ENCODE measurements at regions not wholly inside any gene's neighbourhood (a gene's known extent, or its start where the extent isn't known, plus 50 kb on each side); places are given as distances from the start of the nearest gene placed in this dataset.

GRCh38 chr5:26229848-26230247 is 808.5 kb downstream of the CDH9 start:
- H3K4me1 ChIP-seq, result no peaks in the 10 kb centered on the region
- TF ChIP-seq, protein P1, sequence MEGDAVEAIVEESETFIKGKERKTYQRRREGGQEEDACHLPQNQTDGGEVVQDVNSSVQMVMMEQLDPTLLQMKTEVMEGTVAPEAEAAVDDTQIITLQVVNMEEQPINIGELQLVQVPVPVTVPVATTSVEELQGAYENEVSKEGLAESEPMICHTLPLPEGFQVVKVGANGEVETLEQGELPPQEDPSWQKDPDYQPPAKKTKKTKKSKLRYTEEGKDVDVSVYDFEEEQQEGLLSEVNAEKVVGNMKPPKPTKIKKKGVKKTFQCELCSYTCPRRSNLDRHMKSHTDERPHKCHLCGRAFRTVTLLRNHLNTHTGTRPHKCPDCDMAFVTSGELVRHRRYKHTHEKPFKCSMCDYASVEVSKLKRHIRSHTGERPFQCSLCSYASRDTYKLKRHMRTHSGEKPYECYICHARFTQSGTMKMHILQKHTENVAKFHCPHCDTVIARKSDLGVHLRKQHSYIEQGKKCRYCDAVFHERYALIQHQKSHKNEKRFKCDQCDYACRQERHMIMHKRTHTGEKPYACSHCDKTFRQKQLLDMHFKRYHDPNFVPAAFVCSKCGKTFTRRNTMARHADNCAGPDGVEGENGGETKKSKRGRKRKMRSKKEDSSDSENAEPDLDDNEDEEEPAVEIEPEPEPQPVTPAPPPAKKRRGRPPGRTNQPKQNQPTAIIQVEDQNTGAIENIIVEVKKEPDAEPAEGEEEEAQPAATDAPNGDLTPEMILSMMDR (IDR thresholded peaks at IDR 0.05), result no peak
- H3K4me3 ChIP-seq, result no peak overlapping the region
- H3K27me3 ChIP-seq, result no peaks in the 10 kb centered on the region
- DNase-seq (no peak), ATAC-seq (no peak)
- no peaks in the 10 kb centered on the region for H3K36me3 ChIP-seq
- intact Hi-C loops (cut with DNase I), result no loop called here
- no peak overlapping the region for H3K27ac ChIP-seq
- no peaks in the 10 kb centered on the region for H3K9me3 ChIP-seq

DNA sequence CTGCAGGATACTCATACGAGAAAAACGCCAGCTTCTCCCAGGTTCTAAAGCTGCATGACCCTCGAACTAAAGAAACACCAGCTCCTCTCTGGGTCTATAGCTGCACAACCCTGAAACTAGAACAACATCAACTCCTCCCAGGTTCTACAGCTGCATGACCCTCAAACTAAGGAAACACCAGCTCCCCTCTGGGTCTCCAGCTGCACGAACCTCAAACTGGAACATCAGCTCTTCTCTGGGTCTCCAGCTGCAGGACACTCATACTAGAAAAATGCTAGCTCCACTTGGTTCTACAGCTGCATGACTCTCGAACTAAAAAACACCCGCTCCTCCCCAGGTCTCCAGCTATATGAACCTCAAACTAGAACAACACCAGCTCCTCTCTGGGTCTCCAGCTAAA is 811.1 kb downstream of the CDH9 start:
- TF ChIP-seq, protein P1 (IDR thresholded peaks at IDR 0.05), result no peak
- Histone ChIP-seq H3K4me1 (no peaks in the 10 kb centered on the region), H3K9me3 (no peaks in the 10 kb centered on the region), H3K27ac (no peak overlapping the region), H3K27me3 (no peaks in the 10 kb centered on the region), H3K4me3 (no peak overlapping the region), H3K36me3 (no peaks in the 10 kb centered on the region)
- DNase-seq (no peak), ATAC-seq (no peak)
- intact Hi-C loops (cut with DNase I), result no loop called here

DNA sequence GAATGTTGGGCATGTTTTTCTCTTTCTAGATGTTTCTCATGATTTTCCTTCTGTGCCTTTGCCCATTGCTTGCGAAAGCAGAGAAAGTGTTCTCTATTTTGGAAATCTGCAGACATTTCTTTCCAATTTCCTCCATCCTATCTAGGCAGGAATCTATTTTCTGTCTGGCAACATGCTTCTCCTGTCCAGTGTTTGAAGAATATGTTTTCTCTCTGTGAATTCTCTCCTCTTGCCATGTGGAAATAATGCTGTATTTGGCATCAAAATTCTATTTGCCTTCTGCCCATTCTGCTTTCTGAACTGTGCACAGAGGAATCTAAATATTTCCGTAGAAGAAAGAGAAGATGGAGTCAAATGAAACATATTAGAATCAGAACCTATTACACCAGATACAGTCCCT is 833.3 kb downstream of the CDH9 start:
- TF ChIP-seq, protein P1 (IDR thresholded peaks at IDR 0.05), result no peak
- H3K36me3 ChIP-seq, result no peaks in the 10 kb centered on the region
- ATAC-seq (no peak), DNase-seq (no peak)
- H3K27ac ChIP-seq, result no peak overlapping the region
- H3K27me3 ChIP-seq, result no peaks in the 10 kb centered on the region
- no peaks in the 10 kb centered on the region for H3K9me3 ChIP-seq
- intact Hi-C loops (cut with DNase I), result no loop called here
- no peaks in the 10 kb centered on the region for H3K4me1 ChIP-seq
- no peak overlapping the region for H3K4me3 ChIP-seq

GRCh38 chr5:26193626-26194025 is 844.8 kb downstream of the CDH9 start:
- DNase-seq (no peak), ATAC-seq (no peak)
- TF ChIP-seq, protein P1 (IDR thresholded peaks at IDR 0.05), result no peak
- H3K9me3 ChIP-seq, result no peaks in the 10 kb centered on the region
- H3K36me3 ChIP-seq, result no peaks in the 10 kb centered on the region
- H3K4me1 ChIP-seq, result no peaks in the 10 kb centered on the region
- no peaks in the 10 kb centered on the region for H3K27me3 ChIP-seq
- no peak overlapping the region for H3K4me3 ChIP-seq
- intact Hi-C loops (cut with DNase I), result no loop called here
- no peak overlapping the region for H3K27ac ChIP-seq

DNA sequence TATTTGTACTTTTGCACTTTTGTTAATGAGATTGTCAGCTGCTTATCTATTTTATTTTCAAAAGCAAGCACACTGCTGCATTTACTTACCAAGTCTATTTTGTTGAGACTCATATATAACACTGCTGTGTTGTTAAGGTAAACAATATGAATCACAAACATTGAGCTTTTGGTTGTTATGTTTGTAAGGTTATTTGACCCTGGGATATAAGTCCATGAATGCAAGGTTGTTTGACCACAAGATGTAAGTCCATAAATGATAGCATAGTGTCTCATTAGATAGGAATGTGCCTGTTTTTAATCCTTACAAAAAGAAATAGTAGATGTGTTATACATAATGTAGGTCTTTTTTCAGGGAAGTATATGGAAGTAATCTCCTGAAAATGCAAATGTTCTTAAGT is 845.9 kb downstream of the CDH9 start:
- no peak for DNase-seq
- Histone ChIP-seq H3K36me3 (no peaks in the 10 kb centered on the region), H3K27me3 (no peaks in the 10 kb centered on the region), H3K4me3 (no peak overlapping the region), H3K9me3 (no peaks in the 10 kb centered on the region), H3K27ac (no peak overlapping the region), H3K4me1 (no peaks in the 10 kb centered on the region)
- intact Hi-C loops (cut with DNase I), result no loop called here
- no peak for ATAC-seq
- TF ChIP-seq, protein P1 (IDR thresholded peaks at IDR 0.05), result no peak

- TF ChIP-seq, protein P1 (IDR thresholded peaks at IDR 0.05), result no peak
- Histone ChIP-seq H3K4me3 (no peak overlapping the region), H3K36me3 (no peaks in the 10 kb centered on the region), H3K27ac (no peak overlapping the region), H3K27me3 (no peaks in the 10 kb centered on the region), H3K4me1 (no peaks in the 10 kb centered on the region), H3K9me3 (no peaks in the 10 kb centered on the region)
- intact Hi-C loops (cut with DNase I), result no loop called here
- DNase-seq, result no peak
- ATAC-seq, result no peak
Observed at GRCh38 chr5:26181582-26181981, 856.8 kb downstream of the CDH9 start.
